ENCODE measurements at regions not wholly inside any gene's neighbourhood (a gene's known extent, or its start where the extent isn't known, plus 50 kb on each side); places are given as distances from the start of the nearest gene placed in this dataset.
A peak's percentile ranks its signal among the peaks of the same experiment; 100 is the strongest.

GRCh38 chr10:129097776-129098330, 369.2 kb upstream of the MGMT start:
- no peak overlapping the region for H3K4me3 ChIP-seq (replicated peaks in 1 of 2; ENCODE audit: low read depth in 2 of 2, low read length in 2 of 2)
- TF ChIP-seq CTCF (IDR thresholded peaks at IDR 0.05; ENCODE audit: low read depth, low read length) = no peak
- DNase-seq (ENCODE audit: low read depth in 2 of 2) = peak; percentile 42 to 58

DNA sequence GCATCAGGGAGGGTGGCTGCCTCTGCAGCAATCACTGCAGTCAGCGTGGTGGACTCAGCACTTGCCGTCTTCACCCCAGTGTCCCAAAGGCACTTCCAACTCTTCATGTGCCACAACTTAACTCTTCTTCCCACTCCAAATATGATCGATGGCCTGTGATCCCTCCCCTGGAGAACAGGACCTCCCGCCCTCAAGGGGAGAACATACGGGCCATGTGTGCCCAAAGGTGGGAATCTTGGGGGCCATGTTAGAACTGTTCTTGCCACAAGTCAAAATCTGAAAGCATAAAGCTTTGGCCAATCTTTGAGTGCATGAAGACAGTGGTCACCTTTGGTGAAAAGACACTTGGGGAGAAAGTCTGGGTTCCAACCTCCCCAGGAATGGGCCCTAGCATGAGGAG, 368.5 kb upstream of the MGMT start:
- H3K4me3 ChIP-seq (replicated peaks in 1 of 2; ENCODE audit: low read depth in 2 of 2, low read length in 2 of 2) = no peak overlapping the region
- no peak for TF ChIP-seq CTCF (IDR thresholded peaks at IDR 0.05; ENCODE audit: low read depth, low read length)
- no peak for DNase-seq (ENCODE audit: low read depth in 2 of 2)

DNA sequence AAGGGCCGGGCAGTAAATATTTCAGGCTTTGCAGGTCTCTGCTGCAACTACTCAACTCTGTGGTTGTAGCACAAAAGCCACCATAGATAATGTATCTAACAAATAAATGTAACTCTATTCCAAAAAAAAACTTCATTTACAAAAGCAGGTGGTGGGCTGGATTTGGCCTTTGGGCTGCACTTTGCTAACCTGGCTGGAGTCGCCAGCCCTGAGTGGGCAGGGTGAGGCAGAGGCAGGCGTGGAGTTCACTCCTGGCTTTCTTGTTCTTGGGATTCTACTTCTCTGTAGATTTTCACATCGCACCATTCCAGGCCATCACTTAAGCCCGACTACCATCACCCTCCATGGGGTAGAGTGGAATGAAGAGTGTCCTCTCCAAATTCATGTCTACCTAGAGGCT, 367.6 kb upstream of the MGMT start:
- no peak overlapping the region for H3K4me3 ChIP-seq (replicated peaks in 1 of 2; ENCODE audit: low read depth in 2 of 2, low read length in 2 of 2)
- TF ChIP-seq CTCF (IDR thresholded peaks at IDR 0.05; ENCODE audit: low read depth, low read length) = no peak
- no peak for DNase-seq (ENCODE audit: low read depth in 2 of 2)

DNA sequence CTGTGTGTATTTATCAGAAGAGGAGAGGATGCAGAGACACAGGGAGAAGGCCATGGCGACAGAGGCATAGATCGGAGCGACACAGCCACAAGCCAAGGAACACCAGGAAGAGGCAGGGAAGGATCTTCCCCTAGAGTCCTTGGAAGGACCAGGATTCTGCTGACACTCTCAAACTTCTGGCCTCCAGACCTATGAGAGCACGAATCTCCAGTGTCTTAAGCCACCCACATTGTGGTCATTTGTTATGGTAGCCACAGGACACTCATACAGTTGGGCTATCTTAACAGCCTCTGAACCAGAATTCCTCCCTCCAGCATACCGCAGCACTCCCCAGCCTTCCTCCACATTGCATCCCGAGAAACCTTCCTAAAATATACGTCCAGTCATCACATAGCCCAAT, 367.0 kb upstream of the MGMT start:
- no peak for TF ChIP-seq CTCF (IDR thresholded peaks at IDR 0.05; ENCODE audit: low read depth, low read length)
- no peak overlapping the region for H3K4me3 ChIP-seq (replicated peaks in 1 of 2; ENCODE audit: low read depth in 2 of 2, low read length in 2 of 2)
- DNase-seq (ENCODE audit: low read depth in 2 of 2) = no peak

DNA sequence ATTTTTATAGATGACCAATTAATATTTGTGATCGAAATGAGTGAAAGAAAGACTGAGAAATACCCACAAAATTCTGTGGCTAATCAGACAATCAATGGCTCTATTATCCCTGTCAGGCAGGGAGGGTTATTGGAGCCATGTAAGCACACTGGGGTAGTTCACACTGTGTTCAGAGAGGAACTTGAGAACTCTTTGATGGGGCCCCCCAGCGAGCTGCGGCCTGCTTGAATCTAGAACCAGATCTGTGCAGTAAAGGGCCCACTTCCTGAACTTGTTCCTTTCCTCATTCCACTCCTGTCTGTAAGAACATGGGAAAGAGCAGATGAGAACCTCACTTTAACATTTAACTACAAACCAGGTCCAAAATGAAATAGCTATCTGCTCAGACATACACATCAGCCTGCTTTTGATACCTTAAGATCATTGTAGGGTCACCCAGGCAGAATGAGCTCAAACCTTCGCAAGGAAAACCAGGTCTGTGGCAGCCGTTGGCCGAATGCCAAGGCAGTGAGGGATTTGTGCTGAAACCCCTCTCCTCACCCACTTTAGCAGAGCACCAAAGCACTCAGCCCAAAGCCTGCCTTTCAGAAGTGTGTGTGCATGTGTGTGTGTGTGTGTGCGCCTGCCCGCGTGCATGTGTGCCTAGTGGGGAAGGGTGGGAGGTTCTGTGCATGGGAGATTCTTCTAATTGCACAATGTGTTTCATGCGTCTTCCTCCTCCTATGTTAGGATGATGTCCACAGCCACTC, 365.6 kb upstream of the MGMT start:
- DNase-seq (ENCODE audit: low read depth in 2 of 2) = no peak
- H3K4me3 ChIP-seq (replicated peaks in 1 of 2; ENCODE audit: low read depth in 2 of 2, low read length in 2 of 2) = no peak overlapping the region
- TF ChIP-seq CTCF (IDR thresholded peaks at IDR 0.05; ENCODE audit: low read depth, low read length) = no peak

DNA sequence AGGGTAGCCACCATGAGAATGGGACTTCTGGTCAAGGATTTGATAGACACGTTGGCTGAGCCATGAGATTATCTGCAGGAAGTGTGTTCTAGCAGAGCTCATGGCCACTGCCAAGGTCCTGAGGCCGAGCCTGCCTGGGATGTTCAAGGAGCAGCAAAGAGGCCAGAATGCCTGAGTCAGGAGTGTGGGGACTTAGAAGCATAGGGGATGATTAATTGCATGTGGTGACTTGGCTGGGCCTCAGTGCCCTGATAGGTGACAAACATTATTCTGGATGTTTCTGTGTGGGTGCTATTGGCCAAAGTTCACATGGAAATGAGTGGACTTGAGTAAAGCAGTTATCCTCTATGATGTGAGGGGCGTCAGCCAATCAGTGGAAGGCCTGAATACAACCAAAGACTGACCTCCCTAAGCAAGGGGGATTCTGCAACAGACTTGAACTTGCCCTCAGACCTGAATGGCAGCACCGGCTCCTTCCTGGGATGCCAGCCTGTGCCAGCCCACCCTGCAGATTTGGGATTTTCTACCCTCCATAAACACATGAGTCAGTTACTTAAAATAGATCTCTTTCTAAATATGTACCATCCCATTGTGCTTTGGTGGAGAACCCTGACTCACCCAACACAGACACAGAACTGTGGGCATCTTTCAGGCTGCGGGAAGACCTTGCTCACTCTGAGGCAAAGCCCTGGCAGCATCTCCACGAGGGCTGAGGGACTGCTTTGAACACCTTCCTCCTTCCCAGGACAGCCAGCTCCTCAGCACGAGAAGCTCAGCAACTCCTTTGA, 363.9 kb upstream of the MGMT start:
- no peak for TF ChIP-seq CTCF (IDR thresholded peaks at IDR 0.05; ENCODE audit: low read depth, low read length)
- H3K4me3 ChIP-seq (replicated peaks in 1 of 2; ENCODE audit: low read depth in 2 of 2, low read length in 2 of 2) = no peak overlapping the region
- DNase-seq (ENCODE audit: low read depth in 2 of 2) = peak; percentile 61 to 62
